Retina (tissue), 1 donor: ENCODE measurements at regions not wholly inside any gene's neighbourhood (a gene's known extent, or its start where the extent isn't known, plus 50 kb on each side); places are given as distances from the start of the nearest gene placed in this dataset.
"Not testable (repeated sequence)": the region's sequence is repeated elsewhere in the genome, so short reads cannot be mapped to it uniquely, and the experiment has no call there.

Experiments used
- DNase-seq: peaks from one replicate; pipeline ENCODE4 v3.0.0-alpha.2; 2016

DNA sequence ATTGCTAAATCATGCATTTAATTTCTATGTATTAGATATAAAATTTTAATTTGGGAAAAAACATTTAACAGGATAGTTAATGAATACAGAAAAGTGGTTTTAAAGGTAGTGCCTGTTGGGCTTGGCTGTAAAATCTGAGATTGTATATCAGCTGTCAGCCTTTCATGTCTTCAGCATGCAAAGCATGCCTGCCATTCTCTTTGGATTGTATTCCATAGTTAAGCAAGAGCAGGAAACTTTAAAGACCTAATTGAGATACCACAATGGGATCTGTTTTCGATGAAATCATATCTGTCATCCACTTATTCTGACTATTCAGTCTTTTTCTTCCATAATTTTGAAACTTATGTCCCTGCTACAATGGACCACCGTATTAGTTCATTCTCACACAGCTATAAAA is 451.0 kb upstream of the DDI1 start:
- no peak for DNase-seq

DNA sequence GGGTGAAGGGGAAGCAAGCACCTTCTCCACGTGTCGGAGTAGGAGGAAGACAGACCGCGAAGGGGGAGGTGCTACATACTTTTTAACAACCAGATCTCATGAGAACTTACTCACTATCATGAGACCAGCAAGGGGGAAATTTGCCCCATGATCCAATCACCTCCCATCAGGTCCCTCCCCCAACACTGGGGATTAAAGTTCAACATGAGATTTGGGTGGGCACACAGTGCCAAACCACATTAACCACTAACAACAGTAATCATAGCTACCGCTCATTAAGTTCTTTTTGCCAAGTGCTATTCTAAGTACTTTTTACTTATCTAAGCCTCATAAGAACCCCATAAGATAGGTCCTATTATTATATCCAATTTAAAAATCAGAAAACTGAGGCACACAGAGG is 450.5 kb upstream of the DDI1 start:
- DNase-seq = no peak

DNA sequence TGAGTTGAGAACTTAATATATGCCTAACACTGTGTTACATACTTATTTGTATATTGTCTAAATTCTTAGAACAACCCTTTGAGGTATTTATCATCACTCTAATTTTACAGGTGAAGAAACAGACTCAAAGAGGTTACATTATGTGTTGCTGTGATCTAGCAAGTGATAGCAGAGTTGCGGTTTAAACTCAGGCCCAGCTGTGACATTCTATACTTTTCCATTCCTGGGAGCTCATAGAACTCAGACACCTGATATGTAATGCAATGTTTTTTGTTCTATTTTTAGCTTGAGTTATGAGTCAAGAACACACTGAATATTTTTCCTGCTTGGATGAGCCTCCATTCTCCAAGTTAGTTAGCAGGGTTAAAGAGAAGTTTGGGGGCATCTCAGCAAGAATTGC is 449.7 kb upstream of the DDI1 start:
- no peak for DNase-seq

DNA sequence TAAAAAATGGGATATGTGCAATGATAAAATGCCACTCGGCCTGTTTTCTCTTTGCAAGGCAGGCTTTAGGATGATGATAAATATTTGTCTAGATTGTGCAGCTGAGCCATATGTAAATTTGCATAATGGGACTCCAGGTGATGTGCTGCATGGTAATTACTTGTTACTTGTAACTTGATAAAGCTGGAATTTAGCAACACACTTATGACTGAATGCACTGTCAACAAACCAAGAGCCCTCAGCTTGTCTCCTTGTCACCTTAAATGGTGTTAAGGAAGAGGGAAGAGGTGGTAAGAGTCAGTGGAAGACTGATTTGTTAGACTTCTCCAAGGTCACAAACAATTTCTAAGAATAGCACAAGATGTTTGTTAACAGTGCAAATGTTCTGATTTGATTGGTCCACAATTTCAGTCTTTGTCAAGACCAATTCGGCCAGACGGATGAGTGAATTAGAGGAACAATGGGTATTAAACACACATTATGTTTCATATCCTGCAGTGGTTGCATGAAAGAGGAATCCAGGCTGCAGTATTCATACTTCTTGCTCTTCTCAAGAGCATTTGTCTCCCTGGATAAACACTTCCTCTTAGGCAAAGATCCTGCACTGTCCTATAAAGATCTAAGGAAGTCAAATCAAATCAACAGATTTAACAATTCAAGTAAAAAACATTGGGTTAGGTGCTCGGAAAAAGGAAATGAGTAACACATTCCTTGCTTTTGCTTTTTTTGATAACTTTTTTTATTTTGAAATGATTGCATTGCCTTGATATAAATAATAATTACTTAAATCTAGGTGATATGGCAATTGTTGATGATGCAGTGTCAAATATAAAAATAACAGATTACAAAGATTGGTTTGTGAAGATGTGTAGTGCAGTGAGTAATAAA is 448.3 kb upstream of the DDI1 start:
- peak; percentile 8 for DNase-seq

DNA sequence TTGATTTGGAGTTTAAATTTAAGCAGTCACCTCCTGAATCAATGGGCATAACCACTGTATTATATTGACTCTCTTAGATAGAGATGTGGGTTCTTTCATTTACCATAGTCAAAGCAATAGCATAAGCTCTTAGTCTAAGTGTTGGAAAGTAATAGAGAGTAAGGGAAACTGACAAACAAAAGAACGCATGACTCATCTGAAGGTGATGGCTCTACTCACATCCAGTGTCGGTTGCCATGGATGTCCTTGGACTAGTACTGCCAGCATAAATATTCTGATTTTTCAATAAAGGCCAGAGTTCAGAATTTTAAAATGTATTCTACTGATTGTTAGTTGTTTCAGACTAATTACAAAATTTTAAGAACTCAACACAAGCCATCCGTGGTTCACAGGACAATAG is 444.9 kb upstream of the DDI1 start:
- no peak for DNase-seq

DNA sequence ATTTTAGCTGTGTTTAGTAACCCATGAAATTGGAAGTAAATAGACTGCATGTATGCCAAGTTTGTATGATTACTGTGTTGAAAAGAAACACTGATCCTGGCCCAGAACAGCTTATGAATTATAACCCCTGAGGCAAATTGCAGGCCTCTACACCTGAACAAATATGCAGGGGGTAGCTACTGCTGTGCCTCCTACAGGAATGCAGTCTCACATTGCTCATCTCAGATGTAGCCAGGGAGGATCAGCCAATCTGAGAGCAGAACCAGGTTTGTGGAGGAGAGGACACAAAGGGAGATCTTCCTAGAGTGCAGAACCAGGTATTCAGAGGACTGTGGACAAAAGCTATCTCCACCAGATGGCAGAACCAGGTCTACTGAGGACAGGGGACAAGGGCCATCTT is 442.2 kb upstream of the DDI1 start:
- no peak for DNase-seq

DNA sequence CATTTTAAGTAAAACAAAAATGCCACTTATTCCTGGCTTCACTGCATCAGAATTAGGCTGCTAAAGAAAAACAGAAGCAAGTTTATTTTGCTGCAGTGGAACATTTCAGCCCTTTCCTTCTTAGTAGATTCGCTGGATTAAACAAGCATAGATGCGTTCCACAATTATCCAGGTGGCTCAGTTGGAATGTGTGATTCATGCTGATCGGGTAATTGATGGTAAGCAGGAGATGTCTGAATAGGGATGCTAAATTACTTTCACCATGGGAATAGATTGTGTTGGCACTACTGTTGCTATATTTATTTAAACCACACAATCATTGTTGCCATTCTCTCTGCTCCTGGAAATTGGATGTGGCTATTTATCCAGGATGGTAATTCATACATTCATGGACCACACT is 440.1 kb upstream of the DDI1 start:
- DNase-seq = no peak

DNA sequence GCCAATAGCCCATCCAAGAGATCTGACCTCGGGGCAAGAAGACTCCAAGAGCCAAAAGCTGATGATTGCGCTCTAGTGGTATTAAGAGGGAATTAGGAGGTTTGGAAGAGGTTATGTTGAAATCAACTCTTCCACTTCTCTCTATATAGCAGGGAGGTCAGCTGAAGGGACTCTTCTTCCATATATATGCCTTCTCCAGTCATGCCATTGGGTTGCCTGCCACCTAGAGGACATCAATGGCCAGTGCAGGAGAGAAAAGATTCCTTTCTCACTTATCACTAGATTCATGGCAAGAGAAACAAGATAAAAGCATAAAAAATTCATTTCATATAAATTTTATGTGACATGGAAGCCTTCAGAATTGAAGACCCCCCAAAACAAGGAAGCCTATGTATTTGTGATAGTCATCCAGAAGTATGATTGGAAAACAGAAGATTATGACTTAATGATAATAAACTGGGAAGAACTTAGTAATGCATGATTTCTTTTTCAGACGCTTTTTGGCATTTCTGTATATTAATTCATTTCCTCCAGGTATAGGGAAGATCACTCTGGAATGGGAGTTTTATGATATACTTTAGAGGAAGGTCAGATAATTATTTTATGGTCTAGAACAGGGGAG is 435.1 kb upstream of the DDI1 start:
- peak; percentile 57 for DNase-seq

DNA sequence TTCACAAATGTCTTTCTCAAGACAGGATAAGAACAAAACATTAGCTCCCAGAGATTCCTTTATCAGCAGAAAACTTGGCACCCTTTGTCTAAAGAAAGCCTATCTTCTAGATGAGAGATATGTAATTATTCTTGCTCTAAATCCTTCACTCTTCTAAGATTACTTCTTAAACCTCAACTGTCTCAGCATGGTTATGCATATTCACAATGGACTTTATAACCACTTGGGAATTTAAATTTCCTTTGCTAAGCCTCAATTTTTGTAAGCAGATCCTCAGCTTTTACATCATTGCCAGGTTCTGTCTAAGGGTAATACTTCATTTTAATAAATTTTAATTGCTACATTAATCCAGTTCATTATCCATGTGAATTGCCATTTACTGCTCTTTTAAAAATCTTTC is 433.6 kb upstream of the DDI1 start:
- no peak for DNase-seq

DNA sequence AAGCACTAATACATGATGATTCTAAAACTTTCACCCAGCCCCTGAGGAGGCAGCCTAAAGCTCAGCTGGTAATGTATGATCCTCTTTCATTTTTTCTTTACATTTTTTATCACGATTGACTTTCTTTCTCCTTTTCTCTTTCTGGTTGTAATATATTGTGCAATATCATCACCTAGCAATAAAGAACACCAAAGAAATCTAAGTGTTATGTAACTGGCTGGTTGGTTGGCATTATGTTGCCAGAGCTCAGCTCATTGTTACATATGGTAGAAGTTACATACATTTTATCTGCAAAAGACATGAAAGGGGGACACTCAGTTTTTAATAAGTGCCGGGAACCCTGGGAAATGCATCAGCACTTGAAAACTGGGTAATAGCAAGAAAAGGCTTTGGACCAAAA is 432.1 kb upstream of the DDI1 start:
- no peak for DNase-seq

DNA sequence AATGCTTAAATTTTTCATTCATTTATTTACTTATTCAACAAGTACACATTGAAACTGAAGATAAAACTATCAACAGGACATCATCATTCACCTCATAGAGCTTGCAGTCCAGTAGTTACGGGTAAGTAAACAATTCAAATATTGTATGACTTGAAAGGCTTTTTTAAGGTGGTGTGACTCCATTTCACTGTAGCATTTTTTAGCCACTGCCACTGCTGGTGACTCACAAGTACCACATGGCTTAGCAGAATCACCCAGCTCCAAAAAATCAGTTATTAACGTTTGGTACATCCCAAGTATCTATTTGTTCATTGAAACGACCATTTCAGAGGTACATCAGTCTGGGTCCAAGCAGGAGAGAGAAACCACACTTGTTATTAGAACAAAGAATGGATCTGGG is 427.9 kb upstream of the DDI1 start:
- DNase-seq = no peak

DNA sequence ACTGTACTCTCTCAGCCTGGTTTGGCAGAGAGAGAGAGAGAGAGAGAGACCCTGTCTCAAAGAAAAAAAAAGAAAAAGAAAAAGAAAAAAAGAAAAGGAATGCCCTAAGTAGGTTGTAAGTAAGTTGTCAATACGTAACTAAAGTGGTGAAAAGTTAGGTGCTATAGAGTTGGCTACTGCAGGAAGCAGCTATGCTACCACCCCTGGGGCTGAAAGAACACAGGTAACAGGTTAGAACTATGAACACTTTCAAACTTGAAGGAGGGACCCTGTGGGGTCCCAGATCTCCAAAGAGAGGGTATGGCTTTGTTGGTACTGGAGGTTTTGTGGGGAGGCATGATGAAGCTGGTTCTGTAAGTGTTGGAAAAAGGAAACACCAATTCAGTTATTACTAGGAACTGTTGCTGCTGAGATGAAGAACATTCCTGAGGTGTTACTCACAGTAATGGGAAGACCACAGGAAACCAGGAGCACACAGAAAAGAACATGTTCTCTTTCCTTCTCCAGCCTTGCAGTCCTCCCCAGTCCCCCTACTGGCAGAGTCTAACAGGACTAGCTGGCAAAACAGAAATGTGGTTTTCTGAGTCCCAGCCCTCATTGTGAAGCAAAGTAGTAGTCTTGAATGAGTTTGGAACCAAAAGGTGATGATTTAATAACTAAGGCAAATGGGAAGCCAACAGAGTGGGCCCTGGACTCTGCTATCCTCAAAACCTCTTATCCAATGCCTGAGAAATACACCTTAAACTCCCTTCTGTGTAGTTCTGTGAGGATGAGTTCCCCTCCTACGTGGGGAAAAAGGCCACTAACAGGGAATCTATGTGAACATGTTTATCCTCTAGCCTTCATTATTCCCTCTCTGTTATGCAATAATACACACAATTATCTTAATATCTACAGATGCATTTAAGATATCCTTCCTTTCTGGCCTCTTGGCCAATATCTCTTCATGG is 427.0 kb upstream of the DDI1 start:
- no peak for DNase-seq

DNA sequence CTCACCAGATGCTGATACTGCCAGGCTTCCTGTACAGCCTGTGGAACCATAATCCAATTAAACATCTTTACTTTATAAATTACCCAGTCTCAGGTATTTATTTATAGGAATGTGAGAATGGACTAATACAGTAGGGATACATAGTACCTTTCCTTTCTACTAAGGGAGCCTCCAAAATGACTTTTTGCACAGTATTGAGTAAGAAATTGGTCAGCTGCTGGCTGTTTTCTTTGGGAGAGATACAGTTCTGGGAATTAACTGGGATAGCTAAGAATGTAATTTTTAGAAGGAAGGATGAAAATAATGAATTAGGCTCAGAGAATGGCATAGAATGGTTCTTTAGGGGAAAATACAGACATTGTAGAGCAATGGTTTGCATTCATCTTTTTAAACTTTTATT is 426.0 kb upstream of the DDI1 start:
- no peak for DNase-seq

DNA sequence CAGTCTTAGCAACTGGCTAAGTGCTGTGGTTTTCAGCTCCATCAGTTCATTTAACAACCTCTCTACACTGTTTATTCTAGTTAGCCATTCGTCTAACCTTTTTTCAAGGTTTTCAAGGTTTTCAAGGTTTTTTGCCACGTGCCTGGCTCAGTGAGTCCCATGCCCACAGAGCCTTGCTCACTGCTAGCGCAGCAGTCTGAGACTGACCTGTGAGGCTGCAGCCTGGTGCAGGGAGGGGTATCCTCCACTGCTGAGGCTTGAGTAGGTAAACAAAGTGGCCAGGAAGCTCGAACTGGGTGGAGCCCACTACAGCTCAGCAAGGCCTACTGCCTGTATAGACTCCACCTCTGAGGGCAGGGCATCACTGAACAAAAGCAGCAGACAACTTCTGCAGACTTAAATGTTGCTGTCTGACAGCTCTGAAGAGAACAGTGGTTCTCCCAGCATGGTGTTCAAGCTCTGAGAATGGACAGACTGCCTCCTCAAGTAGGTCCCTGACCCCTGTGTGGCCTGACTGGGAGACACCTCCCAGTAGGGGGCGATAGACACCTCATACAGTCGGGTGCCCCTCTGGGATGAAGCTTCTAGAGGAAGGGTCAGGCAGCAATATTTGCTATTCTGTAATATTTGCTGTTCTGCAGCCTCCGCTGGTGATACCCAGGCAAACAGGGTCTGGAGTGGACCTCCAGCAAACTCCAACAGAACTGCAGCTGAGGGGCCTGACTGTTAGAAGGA is 424.7 kb upstream of the DDI1 start:
- DNase-seq = not testable (repeated sequence)

DNA sequence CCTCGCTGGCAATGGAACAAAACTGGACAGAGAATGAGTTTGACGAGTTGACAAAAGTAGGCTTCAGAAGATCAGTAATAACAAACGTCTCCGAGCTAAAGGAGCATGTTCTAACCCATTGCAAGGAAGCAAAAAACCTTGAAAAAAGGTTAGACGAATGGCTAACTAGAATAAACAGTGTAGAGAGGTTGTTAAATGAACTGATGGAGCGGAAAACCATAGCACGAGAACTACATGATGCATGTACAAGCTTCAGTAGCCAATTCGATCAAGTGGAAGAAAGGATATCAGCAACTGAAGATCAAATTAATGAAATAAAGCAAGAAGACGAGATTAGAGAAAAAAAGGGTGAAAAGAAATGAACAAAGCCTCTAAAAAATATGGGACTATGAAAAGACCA is 424.0 kb upstream of the DDI1 start:
- not testable (repeated sequence) for DNase-seq

DNA sequence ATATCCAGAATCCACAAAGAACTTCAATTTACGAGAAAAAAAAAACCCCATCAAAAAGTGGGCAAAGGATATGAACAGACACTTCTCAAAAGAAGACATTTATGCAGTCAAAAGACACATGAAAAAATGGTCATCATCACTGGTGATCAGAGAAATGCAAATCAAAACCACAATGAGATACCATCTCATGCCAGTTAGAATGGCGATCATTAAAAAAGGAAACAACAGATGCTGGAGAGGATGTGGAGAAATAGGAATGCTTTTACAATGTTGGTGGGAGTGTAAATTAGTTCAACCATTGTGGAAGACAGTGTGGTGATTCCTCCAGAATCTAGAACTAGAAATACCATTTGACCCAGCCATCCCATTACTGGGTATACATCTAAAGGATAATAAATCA is 419.9 kb upstream of the DDI1 start:
- DNase-seq = not testable (repeated sequence)

DNA sequence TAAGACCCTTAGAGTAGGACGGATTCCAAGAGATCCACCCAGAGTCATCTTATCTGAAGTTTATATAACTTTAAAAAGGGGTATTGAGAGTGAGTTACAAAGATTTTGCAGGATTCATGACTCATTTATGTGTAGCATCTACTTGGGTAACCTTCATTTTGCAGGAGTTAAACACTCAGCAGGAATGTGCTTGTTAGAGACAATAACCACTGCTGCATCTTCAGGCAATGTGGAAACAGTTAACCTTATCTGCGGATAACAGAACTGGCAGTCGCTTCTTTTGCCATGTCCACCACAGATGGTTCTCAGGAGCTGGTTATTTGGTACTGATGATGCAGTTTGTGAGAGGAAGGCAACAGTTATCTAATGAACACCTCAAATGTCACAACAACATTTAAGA is 417.9 kb upstream of the DDI1 start:
- no peak for DNase-seq

DNA sequence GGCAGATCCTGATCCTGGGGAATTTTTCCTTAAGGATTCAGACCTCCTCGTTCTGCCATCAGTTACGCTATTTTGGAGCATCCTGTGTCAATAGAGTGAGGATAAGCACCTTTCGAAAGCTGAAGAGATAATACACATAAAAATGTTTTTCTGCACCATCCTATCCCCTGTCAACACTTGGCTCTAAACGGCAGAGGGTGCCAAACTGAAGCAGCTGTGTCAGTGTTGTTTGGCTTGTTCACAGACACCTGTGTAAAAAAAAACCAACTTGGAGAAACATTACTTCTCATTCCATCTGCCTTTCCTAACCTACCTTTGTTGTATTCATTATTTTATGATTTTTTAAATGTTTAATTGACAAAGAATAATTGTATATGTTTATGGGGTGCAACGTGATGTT is 417.0 kb upstream of the DDI1 start:
- DNase-seq = no peak

DNA sequence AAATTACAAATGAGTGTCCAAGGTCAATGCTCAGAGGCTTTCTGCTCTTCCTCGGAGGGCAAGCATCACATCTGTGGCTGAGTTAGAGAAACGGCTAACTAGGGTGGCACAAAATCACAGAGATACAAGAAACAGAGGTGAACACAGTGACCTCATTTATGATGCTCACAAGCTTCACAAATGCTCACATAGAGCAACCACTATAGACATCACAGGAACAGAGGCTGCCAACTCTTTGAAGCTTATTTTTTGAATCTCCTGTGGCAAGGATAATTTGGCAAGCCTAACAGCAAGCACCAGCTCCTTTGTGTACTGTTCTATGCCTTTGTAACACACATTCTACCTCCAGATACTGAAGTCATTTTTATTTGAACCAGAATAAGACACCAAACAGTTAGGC is 416.5 kb upstream of the DDI1 start:
- DNase-seq = no peak

DNA sequence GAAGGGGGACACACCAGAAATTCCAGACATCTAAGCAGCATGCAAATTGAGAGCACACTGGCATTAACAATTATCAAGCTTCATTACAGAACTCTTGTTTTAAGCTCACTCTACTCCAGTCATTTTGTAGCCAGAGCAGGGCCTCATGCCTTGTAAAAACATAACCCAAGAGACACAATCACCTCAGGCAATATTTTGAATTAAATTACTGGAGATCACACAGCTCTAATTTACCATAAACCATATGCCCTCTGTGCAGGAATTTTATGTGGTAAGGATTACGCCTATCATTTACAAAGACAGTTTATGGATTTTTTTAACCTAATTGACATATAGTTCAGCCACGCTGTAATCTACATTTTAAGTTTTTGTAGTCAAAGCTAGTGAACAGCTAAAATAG is 414.1 kb upstream of the DDI1 start:
- no peak for DNase-seq

DNA sequence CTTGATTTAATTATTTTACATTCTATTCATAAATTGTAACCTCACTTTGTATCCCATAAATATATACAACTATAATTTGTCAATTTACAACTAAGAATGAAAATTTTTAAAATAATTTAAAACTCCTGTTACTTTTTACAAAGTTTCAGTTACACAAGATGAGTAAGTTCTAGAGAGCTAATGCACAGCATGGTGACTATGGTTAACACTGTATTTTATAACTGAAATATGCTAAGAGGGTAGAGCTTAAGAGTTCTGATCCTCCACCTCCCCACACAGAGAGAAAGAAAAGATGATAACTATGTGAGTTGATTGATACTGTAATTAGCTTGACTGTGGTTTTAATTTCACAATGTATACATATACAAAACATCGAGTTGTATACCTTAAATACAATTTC is 412.5 kb upstream of the DDI1 start:
- no peak for DNase-seq

DNA sequence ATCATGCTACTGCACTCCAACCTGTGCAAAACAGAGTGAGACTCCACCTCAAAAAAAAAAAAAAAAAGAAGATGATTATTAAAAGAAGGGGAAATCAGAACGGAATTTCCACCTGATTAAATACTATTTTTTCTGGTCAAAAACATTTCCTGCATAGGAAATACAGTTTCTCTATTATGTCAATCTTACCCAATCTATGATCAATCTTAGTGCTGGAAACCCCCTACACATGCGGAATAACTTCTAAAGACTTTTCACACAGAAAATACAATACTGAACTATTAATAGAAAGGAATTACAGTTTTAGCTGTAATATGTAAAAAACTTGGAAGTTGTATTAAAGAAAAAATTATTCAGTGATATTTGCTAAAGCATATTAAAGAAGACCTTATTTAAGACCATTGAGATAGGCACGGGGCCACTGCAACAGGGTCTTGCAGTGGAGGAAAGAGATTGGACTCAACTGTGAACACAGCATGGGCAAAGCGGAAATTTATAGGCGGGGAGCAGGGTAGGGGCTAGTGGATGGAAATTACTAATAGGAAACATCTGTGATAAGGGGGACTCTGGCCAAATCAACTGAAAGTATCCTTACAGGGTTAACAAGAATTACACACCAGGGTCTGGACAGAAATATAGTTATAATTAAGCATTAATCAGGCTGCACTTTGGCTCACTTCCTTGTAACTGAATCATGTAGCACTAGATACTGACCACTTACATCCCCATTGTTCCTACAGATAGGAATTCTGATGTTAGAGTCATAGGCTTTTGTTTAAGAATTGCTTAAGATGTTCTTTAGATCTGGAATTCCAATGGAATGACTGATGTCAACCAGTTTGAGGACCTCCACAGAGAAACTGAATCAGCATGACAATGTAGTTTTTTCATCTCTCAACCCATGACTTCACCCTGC is 411.5 kb upstream of the DDI1 start:
- DNase-seq = no peak
